ENCODE measurements at regions not wholly inside any gene's neighbourhood (a gene's known extent, or its start where the extent isn't known, plus 50 kb on each side); places are given as distances from the start of the nearest gene placed in this dataset.

- TF ChIP-seq CTCF (IDR thresholded peaks at IDR 0.05): no peak
- TF ChIP-seq POLR2A (IDR thresholded peaks at IDR 0.05): no peak
Measured at GRCh38 chr4:159018062-159018629, 84.7 kb upstream of the RAPGEF2 start.

Measured in uterus (tissue), 2 donors.